T-helper 1 cell treated with Interleukin-12 subunit alpha and Interleukin-12 subunit beta and Interleukin-4 antibody, amounts not matched to agents 30 ng/mL and 1 ng/mL, for 36 hours (primary cell): ENCODE measurements at regions not wholly inside any gene's neighbourhood (a gene's known extent, or its start where the extent isn't known, plus 50 kb on each side); places are given as distances from the start of the nearest gene placed in this dataset.
"Not testable (repeated sequence)": the region's sequence is repeated elsewhere in the genome, so short reads cannot be mapped to it uniquely, and the experiment has no call there.

Experiments used
- intact Hi-C: fragments of 100-400 bp; cut with micrococcal nuclease; formaldehyde crosslinking; loops from one replicate; pipeline ENCODE4 v1.15.1; 2024

GRCh38 chr14:58878439-58879139, 240.8 kb downstream of the DACT1 start:
- intact Hi-C loops: no loop called here

GRCh38 chr14:58881433-58881832, 243.7 kb downstream of the DACT1 start:
- intact Hi-C loops: no loop called here

- intact Hi-C loops: no loop called here
These were observed 244.8 kb downstream of the DACT1 start for GRCh38 chr14:58882577-58883018.

- intact Hi-C loops: no loop called here
These were observed 246.7 kb downstream of the DACT1 start for GRCh38 chr14:58884442-58884841.

GRCh38 chr14:58887931-58888330, 250.2 kb downstream of the DACT1 start:
- intact Hi-C loops: no loop called here

GRCh38 chr14:58898655-58899316, 261.0 kb downstream of the DACT1 start:
- intact Hi-C loops: no loop called here

GRCh38 chr14:58899317-58899713, 261.6 kb downstream of the DACT1 start:
- intact Hi-C loops: no loop called here

GRCh38 chr14:58901826-58902225, 264.1 kb downstream of the DACT1 start:
- intact Hi-C loops: no loop called here

- intact Hi-C loops: no loop called here
These were observed 267.0 kb downstream of the DACT1 start for GRCh38 chr14:58904776-58905175.

- intact Hi-C loops: no loop called here
These were observed 270.0 kb downstream of the DACT1 start for GRCh38 chr14:58907803-58908202.

- intact Hi-C loops: no loop called here
These were observed 274.5 kb downstream of the DACT1 start for GRCh38 chr14:58912287-58912686.

GRCh38 chr14:58912799-58913432, 275.2 kb downstream of the DACT1 start:
- intact Hi-C loops: no loop called here

- intact Hi-C loops: no loop called here
These were observed 274.1 kb upstream of the DAAM1 start for GRCh38 chr14:58914279-58914855.

- intact Hi-C loops: no loop called here
These were observed 272.8 kb upstream of the DAAM1 start for GRCh38 chr14:58915646-58916045.

GRCh38 chr14:58918066-58918738, 270.3 kb upstream of the DAAM1 start:
- intact Hi-C loops: no loop called here

GRCh38 chr14:58919217-58919616, 269.2 kb upstream of the DAAM1 start:
- intact Hi-C loops: no loop called here

- intact Hi-C loops: no loop called here
These were observed 268.2 kb upstream of the DAAM1 start for GRCh38 chr14:58920230-58920629.

GRCh38 chr14:58922201-58922940, 266.1 kb upstream of the DAAM1 start:
- intact Hi-C loops: not testable (repeated sequence)

GRCh38 chr14:58923751-58924405, 264.6 kb upstream of the DAAM1 start:
- intact Hi-C loops: no loop called here

- intact Hi-C loops: no loop called here
These were observed 246.8 kb upstream of the DAAM1 start for GRCh38 chr14:58941629-58942028.
